GM12872 (cell line): ENCODE measurements at regions not wholly inside any gene's neighbourhood (a gene's known extent, or its start where the extent isn't known, plus 50 kb on each side); places are given as distances from the start of the nearest gene placed in this dataset.

ENCODE experiments used
- CTCF ChIP-seq: IDR thresholded peaks from 3 replicates; pipeline ENCODE4 v1.5.1; 2011; ENCODE audit warnings: low read depth, mild to moderate bottlenecking, low read length, moderate library complexity; ENCODE audit not compliant: insufficient read depth

DNA sequence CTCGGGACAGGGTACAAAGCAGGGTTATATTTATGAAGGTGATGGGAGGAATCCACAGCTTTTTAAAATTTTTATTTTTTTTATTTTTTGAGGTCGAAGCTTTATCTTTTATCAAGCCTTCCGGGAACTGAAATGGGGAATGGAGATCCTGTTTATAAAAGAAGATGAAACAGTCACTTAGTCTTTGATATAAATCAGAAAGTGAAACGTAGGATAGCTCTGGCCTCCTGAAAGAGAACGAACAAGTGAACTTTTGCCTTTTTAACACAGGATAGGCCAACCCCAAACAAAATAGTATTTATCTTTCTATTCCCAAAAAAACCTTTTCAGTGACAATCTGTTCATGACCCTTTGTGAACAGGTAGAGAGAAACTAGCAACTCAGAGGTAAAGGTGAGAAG is 634.0 kb upstream of the LMCD1 start:
- TF ChIP-seq CTCF = no peak

GRCh38 chr3:7871003-7871560 is 630.5 kb upstream of the LMCD1 start:
- TF ChIP-seq CTCF = no peak

GRCh38 chr3:7874116-7874515 is 627.5 kb upstream of the LMCD1 start:
- no peak for TF ChIP-seq CTCF

DNA sequence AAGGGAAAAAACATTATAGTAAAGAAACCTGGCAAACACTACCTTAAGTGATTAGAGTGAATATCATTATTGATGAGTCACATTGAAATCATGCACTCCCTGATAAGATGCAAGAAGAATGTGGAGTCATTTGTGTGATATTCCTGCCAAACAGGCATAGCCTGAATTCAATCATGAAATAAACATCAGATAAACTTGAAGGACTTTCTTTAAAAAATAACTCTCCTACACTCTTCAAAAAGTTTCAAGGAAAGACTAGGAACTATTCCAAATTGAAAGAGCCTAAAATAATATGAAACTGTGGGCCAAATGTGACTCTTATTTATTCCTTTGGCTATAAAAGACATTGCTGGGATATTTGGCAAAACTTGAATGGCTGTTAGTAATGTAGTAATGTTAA is 625.7 kb upstream of the LMCD1 start:
- no peak for TF ChIP-seq CTCF

- no peak for TF ChIP-seq CTCF
These were observed 624.8 kb upstream of the LMCD1 start for GRCh38 chr3:7876741-7877297.

DNA sequence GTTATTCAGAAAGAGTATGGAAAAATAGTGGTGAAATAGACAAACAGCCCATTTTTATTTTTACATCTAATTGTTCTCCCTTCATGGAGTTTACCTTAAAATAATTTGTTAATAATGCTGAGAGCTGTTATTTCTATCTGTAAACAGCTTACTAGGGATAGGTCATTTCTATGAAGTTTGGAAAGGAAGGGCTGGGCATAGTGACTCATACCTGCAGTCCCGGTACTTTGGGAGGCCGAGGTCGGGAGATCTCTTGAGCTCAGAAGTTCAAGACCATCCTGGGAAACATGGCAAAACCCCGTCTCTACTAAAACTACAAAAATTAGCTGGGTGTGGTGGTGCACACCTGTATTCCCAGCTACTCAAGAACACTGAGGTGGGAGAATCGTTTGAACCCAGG is 624.3 kb upstream of the LMCD1 start:
- no peak for TF ChIP-seq CTCF

GRCh38 chr3:7879572-7879971 is 622.1 kb upstream of the LMCD1 start:
- no peak for TF ChIP-seq CTCF
